ENCODE measurements at regions not wholly inside any gene's neighbourhood (a gene's known extent, or its start where the extent isn't known, plus 50 kb on each side); places are given as distances from the start of the nearest gene placed in this dataset.

- no peaks in the 10 kb centered on the region for H3K79me2 ChIP-seq (ENCODE audit: control insufficient read depth, insufficient read depth, low read length)
- H2AFZ ChIP-seq (ENCODE audit: control insufficient read depth, low read length): no peak overlapping the region
- H4K20me1 ChIP-seq (ENCODE audit: control insufficient read depth, extremely low read depth, insufficient read depth, low read length): no peaks in the 10 kb centered on the region
- peaks cover 3% of the 10 kb centered on the region for H3K4me1 ChIP-seq (ENCODE audit: control insufficient read depth, extremely low read depth, insufficient read depth, low read length)
- H3K4me2 ChIP-seq (ENCODE audit: control insufficient read depth, extremely low read depth, insufficient read depth, low read depth, low read length): no peak overlapping the region
- TF ChIP-seq CTCF (optimal IDR thresholded peaks at IDR 0.05 in 1 of 3, IDR thresholded peaks at IDR 0.05 in 1 of 3, conservative IDR thresholded peaks at IDR 0.05 in 1 of 3; ENCODE audit: extremely low read depth in 1 of 3, insufficient read depth in 2 of 3, low read length in 3 of 3) (no peak), EZH2 (IDR thresholded peaks at IDR 0.05; ENCODE audit: low read length) (no peak)
- dilution Hi-C loops (cut with MboI; ENCODE audit: extremely low pct_ligation_motif_present, low sequenced_read_pairs): no loop called here
- no peak overlapping the region for H3K27ac ChIP-seq (ENCODE audit: control insufficient read depth, insufficient read depth, low read length)
- H3K4me3 ChIP-seq (ENCODE audit: control insufficient read depth in 2 of 3, extremely low read depth in 1 of 3, insufficient read depth in 2 of 3, low read depth in 1 of 3, low read length in 3 of 3): no peak overlapping the region
- no peak for DNase-seq (ENCODE audit: low read depth, low spot score)
- no peaks in the 10 kb centered on the region for H3K9me1 ChIP-seq (ENCODE audit: control insufficient read depth, extremely low read depth, insufficient read depth, low read length)
- H3K9me3 ChIP-seq (ENCODE audit: control insufficient read depth, low read depth, low read length): no peaks in the 10 kb centered on the region
- H3K9ac ChIP-seq (ENCODE audit: control insufficient read depth, extremely low read depth, insufficient read depth, low read length): no peak overlapping the region
- H3K36me3 ChIP-seq (ENCODE audit: control insufficient read depth in 2 of 2, extremely low read depth in 1 of 2, insufficient read depth in 2 of 2, low read length in 2 of 2): no peaks in the 10 kb centered on the region
- no peaks in the 10 kb centered on the region for H3K27me3 ChIP-seq (ENCODE audit: control insufficient read depth, extremely low read depth, insufficient read depth, low read length)
- FAIRE-seq: no peak
Measured at GRCh38 chr4:16416601-16417000, 190.3 kb upstream of the TAPT1 start.

GRCh38 chr4:16415751-16416150 lies 189.5 kb upstream of the TAPT1 start:
- no peaks in the 10 kb centered on the region for H3K9me1 ChIP-seq (ENCODE audit: control insufficient read depth, extremely low read depth, insufficient read depth, low read length)
- no peak for FAIRE-seq
- H3K27ac ChIP-seq (ENCODE audit: control insufficient read depth, insufficient read depth, low read length): no peak overlapping the region
- no peaks in the 10 kb centered on the region for H3K9me3 ChIP-seq (ENCODE audit: control insufficient read depth, low read depth, low read length)
- TF ChIP-seq EZH2 (IDR thresholded peaks at IDR 0.05; ENCODE audit: low read length): no peak
- TF ChIP-seq CTCF (optimal IDR thresholded peaks at IDR 0.05 in 1 of 3, IDR thresholded peaks at IDR 0.05 in 1 of 3, conservative IDR thresholded peaks at IDR 0.05 in 1 of 3; ENCODE audit: extremely low read depth in 1 of 3, insufficient read depth in 2 of 3, low read length in 3 of 3): no peak
- no peaks in the 10 kb centered on the region for H4K20me1 ChIP-seq (ENCODE audit: control insufficient read depth, extremely low read depth, insufficient read depth, low read length)
- no peak for DNase-seq (ENCODE audit: low read depth, low spot score)
- H3K36me3 ChIP-seq (ENCODE audit: control insufficient read depth in 2 of 2, extremely low read depth in 1 of 2, insufficient read depth in 2 of 2, low read length in 2 of 2): no peaks in the 10 kb centered on the region
- H3K9ac ChIP-seq (ENCODE audit: control insufficient read depth, extremely low read depth, insufficient read depth, low read length): no peak overlapping the region
- H2AFZ ChIP-seq (ENCODE audit: control insufficient read depth, low read length): no peak overlapping the region
- no peak overlapping the region for H3K4me3 ChIP-seq (ENCODE audit: control insufficient read depth in 2 of 3, extremely low read depth in 1 of 3, insufficient read depth in 2 of 3, low read depth in 1 of 3, low read length in 3 of 3)
- dilution Hi-C loops (cut with MboI; ENCODE audit: extremely low pct_ligation_motif_present, low sequenced_read_pairs): no loop called here
- no peaks in the 10 kb centered on the region for H3K79me2 ChIP-seq (ENCODE audit: control insufficient read depth, insufficient read depth, low read length)
- peaks cover 3% of the 10 kb centered on the region for H3K4me1 ChIP-seq (ENCODE audit: control insufficient read depth, extremely low read depth, insufficient read depth, low read length)
- no peak overlapping the region for H3K4me2 ChIP-seq (ENCODE audit: control insufficient read depth, extremely low read depth, insufficient read depth, low read depth, low read length)
- no peaks in the 10 kb centered on the region for H3K27me3 ChIP-seq (ENCODE audit: control insufficient read depth, extremely low read depth, insufficient read depth, low read length)
